Tibial nerve (tissue), 3 donors: ENCODE measurements at regions not wholly inside any gene's neighbourhood (a gene's known extent, or its start where the extent isn't known, plus 50 kb on each side); places are given as distances from the start of the nearest gene placed in this dataset.

Source experiments
- EP300 ChIP-seq, 2 donors: sonication (generic); formaldehyde crosslinking; IDR thresholded peaks; one replicate each; pipeline ENCODE4 v1.6.1; 2017; ENCODE audit warnings: antibody characterized with exemption in 2 of 2, mild to moderate bottlenecking in 1 of 2
- POLR2A ChIP-seq, 2 donors: fragments of 450-650 bp; IDR thresholded peaks; one replicate each; pipeline ENCODE4 v1.6.1; 2017; ENCODE audit warnings: antibody characterized with exemption in 2 of 2, mild to moderate bottlenecking in 2 of 2, moderate library complexity in 2 of 2

DNA sequence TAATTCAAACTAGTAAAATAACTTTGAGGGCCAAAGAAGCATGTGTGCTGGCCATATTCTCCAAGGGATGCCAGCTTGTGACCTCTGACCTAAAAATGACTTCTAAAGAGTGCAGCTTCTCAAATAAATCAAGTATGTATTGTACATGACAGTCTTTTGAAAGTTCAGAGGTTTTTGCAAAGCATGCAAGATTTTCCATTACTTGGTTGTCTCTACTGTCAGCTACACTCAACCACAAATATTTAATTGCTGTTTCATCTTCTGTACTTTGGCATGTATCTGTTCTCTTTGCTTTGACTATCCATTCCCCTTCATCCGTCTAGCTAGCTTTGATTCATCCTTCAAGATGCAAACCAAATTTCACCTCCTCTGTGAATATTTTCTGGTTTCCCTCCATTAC lies 121.9 kb upstream of the HS3ST2 start:
- no peak for TF ChIP-seq POLR2A (IDR thresholded peaks at IDR 0.05)
- TF ChIP-seq EP300 (IDR thresholded peaks at IDR 0.05) = no peak
